ENCODE measurements at regions not wholly inside any gene's neighbourhood (a gene's known extent, or its start where the extent isn't known, plus 50 kb on each side); places are given as distances from the start of the nearest gene placed in this dataset.

DNA sequence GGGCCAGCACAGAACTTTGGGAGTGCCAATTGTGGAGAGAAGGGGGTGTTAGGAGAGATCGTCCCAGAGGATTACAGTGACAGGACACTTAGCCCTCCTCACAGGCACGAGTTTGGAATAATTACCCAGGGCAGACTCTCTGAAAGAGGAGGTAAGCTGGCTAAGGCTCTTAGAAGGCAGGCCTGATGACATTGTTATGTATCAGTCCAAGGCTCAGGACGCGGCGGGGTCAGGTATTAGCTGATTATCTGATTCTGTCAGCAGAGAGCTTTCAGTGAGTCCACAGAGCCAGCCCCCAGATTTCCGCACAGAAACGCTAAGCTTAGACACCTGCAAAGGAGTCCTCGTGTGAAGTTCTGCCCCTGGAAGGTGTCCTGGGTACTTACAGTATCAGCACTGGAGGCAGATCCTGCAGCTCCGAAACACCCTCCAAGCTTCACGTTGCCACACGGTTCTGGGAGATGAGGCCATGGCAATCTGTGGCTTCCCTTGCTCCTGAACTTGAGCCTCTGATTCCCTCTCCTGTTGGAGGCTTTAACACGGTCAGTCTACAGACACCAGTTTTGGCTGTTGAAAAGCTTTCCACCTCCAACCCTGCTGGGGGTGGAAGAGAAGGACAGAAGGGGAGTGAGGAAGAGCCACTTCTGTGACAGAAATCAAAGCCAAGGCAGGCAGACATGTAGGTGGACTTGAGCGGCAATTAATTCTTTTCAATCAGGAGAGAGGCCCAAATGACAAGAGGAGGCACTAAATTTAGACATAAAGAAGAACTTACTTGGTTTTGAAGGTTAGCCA lies 123.6 kb upstream of the CADM1 start:
- H3K36me3 Mint-ChIP-seq: no peaks in the 10 kb centered on the region
- Histone ChIP-seq H3K4me3 (no peak overlapping the region), H3K36me3 (no peaks in the 10 kb centered on the region), H3K79me2 (ENCODE audit: low read depth) (no peaks in the 10 kb centered on the region), H2AFZ (replicated peaks) (no peak overlapping the region), H3K9me3 (ENCODE audit: low read depth) (no peaks in the 10 kb centered on the region), H3K27me3 (no peaks in the 10 kb centered on the region), H3K9ac (no peak overlapping the region), H4K20me1 (ENCODE audit: low read depth) (no peaks in the 10 kb centered on the region), H3K27ac (no peak overlapping the region), H3K4me2 (peak overlapping the region; percentile 17), H3K4me1 (peaks cover 50% of the 10 kb centered on the region), H3F3A (ENCODE audit: low read depth) (peaks cover 26% of the 10 kb centered on the region)
- H3K4me3 Mint-ChIP-seq: no peak overlapping the region
- no peak for TF ChIP-seq EZH2 (IDR thresholded peaks at IDR 0.05)
- TF ChIP-seq EZH2phosphoT487 (IDR thresholded peaks at IDR 0.05): no peak
- TF ChIP-seq, protein P1, sequence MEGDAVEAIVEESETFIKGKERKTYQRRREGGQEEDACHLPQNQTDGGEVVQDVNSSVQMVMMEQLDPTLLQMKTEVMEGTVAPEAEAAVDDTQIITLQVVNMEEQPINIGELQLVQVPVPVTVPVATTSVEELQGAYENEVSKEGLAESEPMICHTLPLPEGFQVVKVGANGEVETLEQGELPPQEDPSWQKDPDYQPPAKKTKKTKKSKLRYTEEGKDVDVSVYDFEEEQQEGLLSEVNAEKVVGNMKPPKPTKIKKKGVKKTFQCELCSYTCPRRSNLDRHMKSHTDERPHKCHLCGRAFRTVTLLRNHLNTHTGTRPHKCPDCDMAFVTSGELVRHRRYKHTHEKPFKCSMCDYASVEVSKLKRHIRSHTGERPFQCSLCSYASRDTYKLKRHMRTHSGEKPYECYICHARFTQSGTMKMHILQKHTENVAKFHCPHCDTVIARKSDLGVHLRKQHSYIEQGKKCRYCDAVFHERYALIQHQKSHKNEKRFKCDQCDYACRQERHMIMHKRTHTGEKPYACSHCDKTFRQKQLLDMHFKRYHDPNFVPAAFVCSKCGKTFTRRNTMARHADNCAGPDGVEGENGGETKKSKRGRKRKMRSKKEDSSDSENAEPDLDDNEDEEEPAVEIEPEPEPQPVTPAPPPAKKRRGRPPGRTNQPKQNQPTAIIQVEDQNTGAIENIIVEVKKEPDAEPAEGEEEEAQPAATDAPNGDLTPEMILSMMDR (IDR thresholded peaks at IDR 0.05): no peak
- peaks cover 67% of the 10 kb centered on the region for H3K4me1 Mint-ChIP-seq
- no peaks in the 10 kb centered on the region for H3K9me3 Mint-ChIP-seq
- H3K27ac Mint-ChIP-seq: peak overlapping the region; percentile 64
- H3K27me3 Mint-ChIP-seq (ENCODE audit: insufficient read depth, low read depth): peaks cover 14% of the 10 kb centered on the region
- DNase-seq (ENCODE audit: low spot score): peak; percentile 45

DNA sequence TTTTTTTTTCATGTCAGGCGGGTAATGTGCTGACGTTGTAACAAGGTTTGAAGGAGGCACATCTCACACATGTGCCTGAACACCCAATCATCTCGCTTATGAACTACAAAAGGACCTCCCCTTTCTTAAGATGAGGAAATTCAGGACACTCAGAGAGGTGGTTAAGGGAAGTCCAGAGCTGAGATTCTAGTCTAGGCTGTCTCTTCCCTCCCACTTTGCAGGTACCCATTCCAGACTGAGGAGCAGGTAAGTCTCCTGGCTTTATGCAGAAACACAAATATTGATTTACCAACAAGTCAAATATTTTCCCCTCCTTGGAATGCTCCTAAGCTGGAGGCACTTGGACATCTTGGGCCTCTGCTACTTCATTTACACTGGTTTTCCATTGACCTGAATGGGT lies 122.9 kb upstream of the CADM1 start:
- TF ChIP-seq EZH2 (IDR thresholded peaks at IDR 0.05) (no peak), EZH2phosphoT487 (IDR thresholded peaks at IDR 0.05) (no peak)
- TF ChIP-seq, protein P1 (IDR thresholded peaks at IDR 0.05): no peak
- Histone ChIP-seq H3K27ac (no peak overlapping the region), H2AFZ (replicated peaks) (no peak overlapping the region)

DNA sequence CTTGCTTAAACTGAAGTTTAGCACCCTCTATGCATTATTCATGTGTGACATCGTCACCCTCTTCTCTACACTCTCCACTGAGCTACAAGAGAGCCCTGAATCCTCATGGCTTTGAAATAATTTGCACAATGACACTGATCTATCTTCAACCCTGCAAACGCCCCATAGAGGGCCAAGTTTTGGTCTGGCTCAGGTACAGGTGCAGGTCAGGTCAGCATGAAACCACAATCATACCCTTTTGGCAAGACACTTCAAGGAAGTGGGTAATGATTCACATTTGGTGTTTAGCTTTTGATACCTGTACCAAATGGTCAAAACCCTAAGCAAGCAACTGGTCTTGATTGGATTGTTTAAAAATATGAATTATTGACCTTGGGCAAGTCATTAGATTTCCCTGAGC lies 122.2 kb upstream of the CADM1 start:
- no peaks in the 10 kb centered on the region for H3K27me3 ChIP-seq
- peaks cover 14% of the 10 kb centered on the region for H3K27me3 Mint-ChIP-seq (ENCODE audit: insufficient read depth, low read depth)
- H3K9me3 Mint-ChIP-seq: no peaks in the 10 kb centered on the region
- no peak for DNase-seq (ENCODE audit: low spot score)
- no peak overlapping the region for H3K4me3 ChIP-seq
- H3K27ac ChIP-seq: peak overlapping the region; percentile 47
- H3F3A ChIP-seq (ENCODE audit: low read depth): peaks cover 26% of the 10 kb centered on the region
- H3K4me2 ChIP-seq: peak overlapping the region; percentile 57
- H3K27ac Mint-ChIP-seq: no peak overlapping the region
- H3K79me2 ChIP-seq (ENCODE audit: low read depth): no peaks in the 10 kb centered on the region
- H3K9ac ChIP-seq: no peak overlapping the region
- peaks cover 74% of the 10 kb centered on the region for H3K4me1 Mint-ChIP-seq
- no peaks in the 10 kb centered on the region for H3K36me3 Mint-ChIP-seq
- TF ChIP-seq EZH2 (IDR thresholded peaks at IDR 0.05) (no peak), EZH2phosphoT487 (IDR thresholded peaks at IDR 0.05) (no peak)
- TF ChIP-seq, protein P1 (IDR thresholded peaks at IDR 0.05): no peak
- H3K4me3 Mint-ChIP-seq: no peak overlapping the region
- H3K9me3 ChIP-seq (ENCODE audit: low read depth): no peaks in the 10 kb centered on the region
- H2AFZ ChIP-seq (replicated peaks): peak overlapping the region; percentile 48
- H4K20me1 ChIP-seq (ENCODE audit: low read depth): no peaks in the 10 kb centered on the region
- H3K36me3 ChIP-seq: no peaks in the 10 kb centered on the region
- peaks cover 50% of the 10 kb centered on the region for H3K4me1 ChIP-seq

More for the DNA sequence above, 122.9 kb upstream of the CADM1 start:
- Histone ChIP-seq H3K27me3 (no peaks in the 10 kb centered on the region), H3K79me2 (ENCODE audit: low read depth) (no peaks in the 10 kb centered on the region), H3K9me3 (ENCODE audit: low read depth) (no peaks in the 10 kb centered on the region), H3F3A (ENCODE audit: low read depth) (peaks cover 26% of the 10 kb centered on the region), H3K4me2 (peak overlapping the region; percentile 17), H3K4me3 (no peak overlapping the region), H3K4me1 (peaks cover 50% of the 10 kb centered on the region), H3K36me3 (no peaks in the 10 kb centered on the region), H3K9ac (no peak overlapping the region), H4K20me1 (ENCODE audit: low read depth) (no peaks in the 10 kb centered on the region)
- DNase-seq (ENCODE audit: low spot score): no peak
- Mint-ChIP-seq H3K36me3 (no peaks in the 10 kb centered on the region), H3K4me3 (no peak overlapping the region), H3K27me3 (ENCODE audit: insufficient read depth, low read depth) (peaks cover 16% of the 10 kb centered on the region), H3K27ac (no peak overlapping the region), H3K9me3 (no peaks in the 10 kb centered on the region), H3K4me1 (peaks cover 73% of the 10 kb centered on the region)
